ENCODE measurements at regions not wholly inside any gene's neighbourhood (a gene's known extent, or its start where the extent isn't known, plus 50 kb on each side); places are given as distances from the start of the nearest gene placed in this dataset.

- DNase-seq (ENCODE audit: low read depth in 1 of 2, low spot score in 1 of 2) = no peak
- H3K36me3 ChIP-seq = no peaks in the 10 kb centered on the region
Measured at GRCh38 chr21:16185766-16186165, 456.0 kb downstream of the USP25 start.

GRCh38 chr21:16186742-16187141 is 457.0 kb downstream of the USP25 start:
- Histone ChIP-seq H3K27me3 (no peaks in the 10 kb centered on the region), H3K36me3 (no peaks in the 10 kb centered on the region), H3K27ac (peak overlapping the region; percentile 94), H3K4me3 (no peak overlapping the region), H3K4me1 (ENCODE audit: low read depth) (peaks cover 44% of the 10 kb centered on the region), H3K9me3 (ENCODE audit: low read depth) (no peaks in the 10 kb centered on the region)
- DNase-seq (ENCODE audit: low read depth in 1 of 2, low spot score in 1 of 2) = peak; percentile 76 to 84
- no peak for TF ChIP-seq CTCF (IDR thresholded peaks at IDR 0.05; ENCODE audit: low read depth, low read length)

More at GRCh38 chr21:16185766-16186165, 456.0 kb downstream of the USP25 start:
- TF ChIP-seq CTCF (IDR thresholded peaks at IDR 0.05; ENCODE audit: low read depth, low read length) = no peak
- no peaks in the 10 kb centered on the region for H3K9me3 ChIP-seq (ENCODE audit: low read depth)
- no peaks in the 10 kb centered on the region for H3K27me3 ChIP-seq
- H3K4me1 ChIP-seq (ENCODE audit: low read depth) = peaks cover 47% of the 10 kb centered on the region
- H3K27ac ChIP-seq = peak overlapping the region; percentile 94
- H3K4me3 ChIP-seq = no peak overlapping the region

DNA sequence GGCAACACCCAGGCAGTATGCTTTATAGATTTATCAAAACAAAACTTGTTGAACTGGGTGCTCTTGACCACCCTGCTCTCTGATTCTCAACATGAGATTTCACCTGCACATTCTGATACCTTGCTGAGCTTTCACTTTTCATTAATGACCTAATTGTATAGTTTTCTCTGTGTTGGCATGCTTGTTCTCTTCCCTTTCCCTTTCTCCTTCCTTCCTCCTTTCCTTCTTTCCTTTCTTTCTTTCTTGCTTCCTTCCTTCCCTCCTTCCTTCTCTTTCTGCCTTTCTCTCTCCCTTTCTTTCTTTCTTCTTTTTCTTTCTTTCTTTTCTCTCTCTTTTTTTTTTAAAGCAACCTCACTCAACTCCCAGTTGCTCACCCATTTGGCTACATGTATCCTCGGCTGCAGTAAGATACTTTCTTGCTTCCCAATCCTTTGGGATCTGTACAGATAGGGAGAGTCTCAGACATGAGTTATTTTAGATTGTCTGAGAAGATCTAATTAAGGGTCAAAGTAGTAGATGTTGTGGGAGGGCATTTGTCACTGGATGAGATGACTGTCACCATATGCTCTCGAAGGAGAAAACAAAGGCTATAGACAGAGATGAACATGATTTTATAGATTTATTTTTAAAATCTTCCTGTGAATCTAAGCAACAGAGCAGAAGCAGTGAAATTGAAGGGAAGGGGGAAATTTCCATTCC is 458.0 kb downstream of the USP25 start:
- DNase-seq (ENCODE audit: low read depth in 1 of 2, low spot score in 1 of 2) = no peak
- Histone ChIP-seq H3K36me3 (no peaks in the 10 kb centered on the region), H3K27me3 (no peaks in the 10 kb centered on the region), H3K4me3 (no peak overlapping the region), H3K4me1 (ENCODE audit: low read depth) (peaks cover 49% of the 10 kb centered on the region), H3K27ac (peak overlapping the region; percentile 94), H3K9me3 (ENCODE audit: low read depth) (no peaks in the 10 kb centered on the region)
- no peak for TF ChIP-seq CTCF (IDR thresholded peaks at IDR 0.05; ENCODE audit: low read depth, low read length)

DNA sequence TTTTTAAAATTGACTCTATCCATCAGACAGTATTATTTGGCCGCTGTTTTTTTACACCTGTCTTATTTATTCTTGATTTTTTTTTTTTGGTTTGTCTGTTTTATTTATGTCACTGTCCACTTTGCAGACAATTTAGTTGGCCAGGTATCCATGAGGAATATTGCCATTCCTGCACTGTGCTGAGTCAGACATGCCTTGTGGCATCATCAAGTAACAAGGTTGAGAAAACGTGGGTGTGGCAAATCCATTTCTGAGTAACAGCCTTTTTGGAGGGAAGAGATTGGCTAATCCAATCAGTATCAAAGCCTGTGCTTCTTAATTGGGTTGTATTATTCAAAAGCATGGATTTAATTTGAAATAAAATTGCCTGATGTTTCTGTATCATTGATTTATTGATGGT is 463.1 kb downstream of the USP25 start:
- Histone ChIP-seq H3K27me3 (no peaks in the 10 kb centered on the region), H3K4me3 (no peak overlapping the region), H3K4me1 (ENCODE audit: low read depth) (peaks cover 27% of the 10 kb centered on the region), H3K27ac (peak overlapping the region; percentile 95), H3K9me3 (ENCODE audit: low read depth) (no peaks in the 10 kb centered on the region), H3K36me3 (no peaks in the 10 kb centered on the region)
- DNase-seq (ENCODE audit: low read depth in 1 of 2, low spot score in 1 of 2) = peak in 1 of 2 donors; percentile 29
- TF ChIP-seq CTCF (IDR thresholded peaks at IDR 0.05; ENCODE audit: low read depth, low read length) = no peak

DNA sequence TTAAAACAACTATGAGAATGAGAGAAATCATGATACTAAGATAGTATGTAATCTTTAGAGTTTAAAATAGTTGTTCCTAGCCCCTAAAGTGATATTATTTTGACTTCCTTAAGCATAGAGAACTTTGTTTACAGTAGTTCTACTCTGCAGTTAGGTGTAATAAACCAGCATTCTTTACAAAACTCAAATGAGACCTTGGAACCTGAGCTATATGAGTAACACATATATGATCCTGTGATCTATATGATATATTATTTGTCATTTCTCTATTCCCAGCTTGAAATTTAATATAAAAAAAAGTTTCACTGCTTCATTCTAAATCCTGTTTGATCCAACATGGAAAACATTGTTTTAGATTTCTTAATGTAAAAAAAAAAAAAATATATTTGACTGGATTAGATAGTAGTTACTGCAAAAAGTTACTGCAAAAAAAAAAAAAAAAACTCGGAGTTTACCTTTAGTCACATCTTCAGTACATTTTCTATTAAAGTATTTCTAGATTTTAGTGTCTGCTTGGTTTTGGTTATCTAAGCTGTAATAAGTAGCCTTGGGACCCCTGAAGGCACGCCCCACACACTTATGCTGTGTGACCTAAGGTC is 463.8 kb downstream of the USP25 start:
- Histone ChIP-seq H3K4me3 (peak overlapping the region; percentile 48), H3K36me3 (no peaks in the 10 kb centered on the region), H3K4me1 (ENCODE audit: low read depth) (peaks cover 23% of the 10 kb centered on the region), H3K27me3 (no peaks in the 10 kb centered on the region), H3K27ac (peak overlapping the region; percentile 95), H3K9me3 (ENCODE audit: low read depth) (no peaks in the 10 kb centered on the region)
- no peak for DNase-seq (ENCODE audit: low read depth in 1 of 2, low spot score in 1 of 2)
- TF ChIP-seq CTCF (IDR thresholded peaks at IDR 0.05; ENCODE audit: low read depth, low read length) = no peak
